ENCODE measurements at regions not wholly inside any gene's neighbourhood (a gene's known extent, or its start where the extent isn't known, plus 50 kb on each side); places are given as distances from the start of the nearest gene placed in this dataset.

GRCh38 chr17:33352526-33352925 lies 59.4 kb upstream of the ASIC2 start:
- DNase-seq (ENCODE audit: low read depth) = no peak

- no peak for DNase-seq (ENCODE audit: low read depth)
Observed at GRCh38 chr17:33356266-33356665, 63.2 kb upstream of the ASIC2 start.

GRCh38 chr17:33363475-33363874 lies 70.4 kb upstream of the ASIC2 start:
- no peak for DNase-seq (ENCODE audit: low read depth)

- DNase-seq (ENCODE audit: low read depth) = no peak
Observed at GRCh38 chr17:33366960-33367359, 73.9 kb upstream of the ASIC2 start.

GRCh38 chr17:33369149-33369548 lies 76.1 kb upstream of the ASIC2 start:
- DNase-seq (ENCODE audit: low read depth) = no peak

- no peak for DNase-seq (ENCODE audit: low read depth)
Observed at GRCh38 chr17:33369876-33370275, 76.8 kb upstream of the ASIC2 start.

GRCh38 chr17:33370401-33370800 lies 77.3 kb upstream of the ASIC2 start:
- DNase-seq (ENCODE audit: low read depth) = no peak

- DNase-seq (ENCODE audit: low read depth) = no peak
Observed at GRCh38 chr17:33371377-33371776, 78.3 kb upstream of the ASIC2 start.

GRCh38 chr17:33373273-33373672 lies 80.2 kb upstream of the ASIC2 start:
- no peak for DNase-seq (ENCODE audit: low read depth)

- no peak for DNase-seq (ENCODE audit: low read depth)
Observed at GRCh38 chr17:33375103-33375502, 82.0 kb upstream of the ASIC2 start.

- DNase-seq (ENCODE audit: low read depth) = no peak
Observed at GRCh38 chr17:33375783-33376182, 82.7 kb upstream of the ASIC2 start.

GRCh38 chr17:33377837-33378595 lies 84.9 kb upstream of the ASIC2 start:
- DNase-seq (ENCODE audit: low read depth) = no peak

- DNase-seq (ENCODE audit: low read depth) = no peak
Observed at GRCh38 chr17:33381201-33381600, 88.1 kb upstream of the ASIC2 start.

GRCh38 chr17:33383488-33384023 lies 90.5 kb upstream of the ASIC2 start:
- DNase-seq (ENCODE audit: low read depth) = no peak

GRCh38 chr17:33385133-33385532 lies 92.0 kb upstream of the ASIC2 start:
- no peak for DNase-seq (ENCODE audit: low read depth)

- no peak for DNase-seq (ENCODE audit: low read depth)
Observed at GRCh38 chr17:33385713-33386112, 92.6 kb upstream of the ASIC2 start.

GRCh38 chr17:33387406-33387805 lies 94.3 kb upstream of the ASIC2 start:
- DNase-seq (ENCODE audit: low read depth) = no peak

GRCh38 chr17:33389504-33390135 lies 96.5 kb upstream of the ASIC2 start:
- no peak for DNase-seq (ENCODE audit: low read depth)

GRCh38 chr17:33390479-33391176 lies 97.5 kb upstream of the ASIC2 start:
- no peak for DNase-seq (ENCODE audit: low read depth)

GRCh38 chr17:33396818-33397217 lies 103.7 kb upstream of the ASIC2 start:
- DNase-seq (ENCODE audit: low read depth) = no peak

GRCh38 chr17:33398386-33398785 lies 105.3 kb upstream of the ASIC2 start:
- no peak for DNase-seq (ENCODE audit: low read depth)

GRCh38 chr17:33401249-33401648 lies 108.2 kb upstream of the ASIC2 start:
- DNase-seq (ENCODE audit: low read depth) = no peak

- DNase-seq (ENCODE audit: low read depth) = no peak
Observed at GRCh38 chr17:33403194-33403593, 110.1 kb upstream of the ASIC2 start.
